Skeletal muscle tissue (tissue), 3 donors: ENCODE measurements at regions not wholly inside any gene's neighbourhood (a gene's known extent, or its start where the extent isn't known, plus 50 kb on each side); places are given as distances from the start of the nearest gene placed in this dataset.

ENCODE experiments used
- H3K27ac ChIP-seq: one replicate; pipeline ENCODE4 v1.7.0; 2013; ENCODE audit warnings: mild to moderate bottlenecking, low read depth, low read length, inconsistent platforms
- H3K27me3 ChIP-seq, 3 donors: one replicate each; pipeline ENCODE4 v1.7.0; 2013; ENCODE audit warnings: low read length in 3 of 3; ENCODE audit not compliant: control insufficient read depth in 3 of 3, insufficient read depth in 3 of 3
- H3K36me3 ChIP-seq, 3 donors: one replicate each; pipeline ENCODE4 v1.7.0; 2013; ENCODE audit warnings: low read length in 3 of 3; ENCODE audit not compliant: control insufficient read depth in 3 of 3, insufficient read depth in 3 of 3
- H3K4me1 ChIP-seq, 3 donors: one replicate each; pipeline ENCODE4 v1.7.0; 2013; ENCODE audit warnings: low read length in 3 of 3, mild to moderate bottlenecking in 3 of 3; ENCODE audit not compliant: control insufficient read depth in 3 of 3, insufficient read depth in 3 of 3
- H3K4me3 ChIP-seq, 3 donors: one replicate each; pipeline ENCODE4 v1.7.0; 2013; ENCODE audit warnings: low read length in 3 of 3
- H3K9ac ChIP-seq, 3 donors: one replicate each; pipeline ENCODE4 v1.7.0; 2013; ENCODE audit warnings: low read length in 3 of 3, mild to moderate bottlenecking in 3 of 3, moderate library complexity in 2 of 3, low read depth in 1 of 3
- H3K9me3 ChIP-seq, 3 donors: one replicate each; pipeline ENCODE4 v1.7.0; 2013; ENCODE audit warnings: low read length in 3 of 3; ENCODE audit not compliant: control insufficient read depth in 3 of 3
- donor health status: Osteomylitis.

- Histone ChIP-seq H3K9me3 (no peaks in the 10 kb centered on the region), H3K27me3 (peaks cover 10 to 31% (median 28%) of the 10 kb centered on the region in 3 donors), H3K9ac (no peak overlapping the region), H3K4me3 (no peak overlapping the region), H3K4me1 (peaks cover 0 to 4% (median under 1%) of the 10 kb centered on the region in 3 donors), H3K27ac (no peak overlapping the region), H3K36me3 (no peaks in the 10 kb centered on the region)
Measured at GRCh38 chr16:86897486-86897885, 319.1 kb downstream of the FOXL1 start.

DNA sequence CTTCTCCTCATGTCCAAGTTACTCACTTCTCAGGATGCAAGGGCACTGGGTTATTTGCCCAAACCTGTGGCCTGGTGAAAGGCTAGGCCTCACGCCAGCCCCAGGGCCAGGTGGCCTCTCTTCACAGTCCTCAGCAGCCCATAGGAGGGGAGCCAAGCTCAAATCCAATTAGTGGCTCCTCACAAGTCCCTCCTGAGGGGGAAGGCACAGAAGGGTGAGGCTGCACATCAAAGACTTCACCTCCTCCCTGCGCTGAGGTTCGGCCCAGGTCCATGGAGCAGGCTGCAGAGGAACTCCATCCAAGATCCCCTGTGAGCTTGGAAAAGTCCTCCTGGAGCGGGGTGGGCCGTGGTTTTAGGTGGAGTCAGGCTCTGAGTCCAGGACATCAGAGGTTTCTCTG is 320.0 kb downstream of the FOXL1 start:
- Histone ChIP-seq H3K9me3 (no peaks in the 10 kb centered on the region), H3K4me3 (no peak overlapping the region), H3K27ac (no peak overlapping the region), H3K4me1 (no peaks in the 10 kb centered on the region), H3K27me3 (peaks cover 16 to 29% (median 27%) of the 10 kb centered on the region in 3 donors), H3K9ac (no peak overlapping the region), H3K36me3 (no peaks in the 10 kb centered on the region)

DNA sequence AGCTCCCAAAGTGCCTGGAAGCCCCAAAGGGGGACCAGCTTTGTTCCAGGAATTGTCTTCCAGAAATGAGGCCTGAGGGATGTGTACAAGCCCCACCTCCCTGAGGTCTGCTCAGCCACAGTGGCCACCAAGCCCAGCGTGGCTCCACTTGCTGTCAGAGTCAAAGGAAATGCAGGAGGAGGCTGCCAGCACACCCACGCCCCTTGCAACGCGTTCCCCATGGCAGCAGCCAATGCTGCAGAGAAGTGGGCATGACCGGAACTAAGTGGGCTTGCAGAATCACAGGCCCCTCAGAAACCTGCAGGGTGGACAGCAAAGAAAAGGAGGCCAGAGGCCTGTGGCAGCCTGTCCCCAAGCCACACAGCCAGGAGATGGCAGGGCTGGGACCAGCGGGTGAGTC is 320.8 kb downstream of the FOXL1 start:
- no peaks in the 10 kb centered on the region for H3K9me3 ChIP-seq
- peaks cover 14 to 25% (median 21%) of the 10 kb centered on the region in 3 donors for H3K27me3 ChIP-seq

GRCh38 chr16:86899757-86900156 is 321.4 kb downstream of the FOXL1 start:
- H3K4me3 ChIP-seq = no peak overlapping the region
- no peak overlapping the region for H3K27ac ChIP-seq
- H3K9ac ChIP-seq = no peak overlapping the region
- no peaks in the 10 kb centered on the region for H3K9me3 ChIP-seq
- no peaks in the 10 kb centered on the region for H3K36me3 ChIP-seq
- peaks cover 10 to 22% (median 21%) of the 10 kb centered on the region in 3 donors for H3K27me3 ChIP-seq
- no peaks in the 10 kb centered on the region for H3K4me1 ChIP-seq

More for the DNA sequence above, 320.8 kb downstream of the FOXL1 start:
- no peak overlapping the region for H3K9ac ChIP-seq
- no peaks in the 10 kb centered on the region for H3K4me1 ChIP-seq
- no peaks in the 10 kb centered on the region for H3K36me3 ChIP-seq
- H3K4me3 ChIP-seq = no peak overlapping the region
- H3K27ac ChIP-seq = no peak overlapping the region

GRCh38 chr16:86901483-86901882 is 323.1 kb downstream of the FOXL1 start:
- H3K36me3 ChIP-seq = no peaks in the 10 kb centered on the region
- H3K27ac ChIP-seq = no peak overlapping the region
- H3K9me3 ChIP-seq = no peaks in the 10 kb centered on the region
- H3K9ac ChIP-seq = no peak overlapping the region
- H3K27me3 ChIP-seq = peaks cover 6 to 16% (median 15%) of the 10 kb centered on the region in 3 donors
- H3K4me3 ChIP-seq = no peak overlapping the region
- H3K4me1 ChIP-seq = no peaks in the 10 kb centered on the region

DNA sequence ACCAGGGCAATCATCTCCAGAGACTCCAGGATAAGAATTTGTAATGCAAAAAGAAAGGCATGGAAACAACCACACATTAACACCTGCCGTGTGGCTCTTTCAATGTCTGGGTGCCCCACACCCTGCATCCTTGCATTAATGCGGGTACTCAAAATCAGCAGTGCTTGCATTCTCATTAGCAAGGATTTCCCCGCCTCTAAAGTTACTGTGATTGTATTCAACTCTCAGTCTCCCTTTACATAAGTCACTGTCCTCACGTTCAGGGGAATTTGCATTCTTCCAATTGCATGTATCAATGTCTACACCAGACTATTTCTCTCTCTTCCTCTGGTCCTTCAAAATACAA is 324.3 kb downstream of the FOXL1 start:
- H3K36me3 ChIP-seq = no peaks in the 10 kb centered on the region
- H3K27me3 ChIP-seq = peaks cover 12 to 24% (median 18%) of the 10 kb centered on the region in 3 donors
- no peak overlapping the region for H3K4me3 ChIP-seq
- H3K27ac ChIP-seq = no peak overlapping the region
- no peaks in the 10 kb centered on the region for H3K4me1 ChIP-seq
- H3K9ac ChIP-seq = no peak overlapping the region
- no peaks in the 10 kb centered on the region for H3K9me3 ChIP-seq

DNA sequence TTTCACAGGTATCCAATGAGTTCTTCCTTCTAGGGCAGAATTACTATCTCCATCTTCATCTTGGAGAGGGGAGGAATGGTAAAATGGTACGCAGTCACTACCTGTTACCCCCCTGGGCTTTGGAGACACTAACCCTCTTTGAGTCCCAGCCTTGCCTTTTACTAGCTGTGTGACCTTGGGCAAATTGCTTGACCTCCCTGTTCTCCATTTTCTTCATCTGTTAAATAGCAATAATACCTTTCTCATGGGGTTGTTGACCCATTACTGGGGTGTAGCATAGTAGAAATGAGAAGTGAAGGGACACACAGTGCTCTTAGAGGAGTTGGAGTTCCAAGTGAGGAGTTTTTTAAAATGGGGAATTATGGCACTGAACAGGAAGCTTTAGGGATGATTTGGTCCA is 324.7 kb downstream of the FOXL1 start:
- H3K9ac ChIP-seq = no peak overlapping the region
- H3K4me1 ChIP-seq = no peaks in the 10 kb centered on the region
- no peak overlapping the region for H3K27ac ChIP-seq
- H3K36me3 ChIP-seq = no peaks in the 10 kb centered on the region
- H3K4me3 ChIP-seq = no peak overlapping the region
- peaks cover 12 to 28% (median 21%) of the 10 kb centered on the region in 3 donors for H3K27me3 ChIP-seq
- peaks cover 0 to 2% (median 0%) of the 10 kb centered on the region in 3 donors for H3K9me3 ChIP-seq

DNA sequence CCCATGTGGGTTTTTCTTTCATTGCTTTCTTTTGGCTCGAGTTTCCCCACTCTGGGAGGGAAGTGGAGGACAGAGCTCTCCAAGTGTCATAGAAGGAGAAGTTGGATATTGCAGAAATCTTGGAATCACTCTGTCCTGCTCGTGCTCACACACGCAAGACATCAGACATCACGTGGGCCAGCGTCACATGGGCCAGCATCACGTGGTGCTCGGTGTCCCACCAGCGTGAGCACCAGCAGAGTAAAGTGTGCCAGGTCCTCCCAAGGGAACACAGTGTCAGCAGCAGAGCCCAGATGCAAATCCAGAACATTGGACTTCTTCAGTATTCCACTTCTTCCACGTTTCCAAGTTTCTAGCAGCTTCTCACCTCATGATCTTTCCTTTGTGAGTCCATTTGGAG is 327.0 kb downstream of the FOXL1 start:
- Histone ChIP-seq H3K4me1 (no peaks in the 10 kb centered on the region), H3K27me3 (peaks cover 12 to 32% (median 32%) of the 10 kb centered on the region in 3 donors), H3K9ac (no peak overlapping the region), H3K27ac (no peak overlapping the region), H3K9me3 (peaks cover 0 to 2% (median 0%) of the 10 kb centered on the region in 3 donors), H3K4me3 (no peak overlapping the region), H3K36me3 (no peaks in the 10 kb centered on the region)

DNA sequence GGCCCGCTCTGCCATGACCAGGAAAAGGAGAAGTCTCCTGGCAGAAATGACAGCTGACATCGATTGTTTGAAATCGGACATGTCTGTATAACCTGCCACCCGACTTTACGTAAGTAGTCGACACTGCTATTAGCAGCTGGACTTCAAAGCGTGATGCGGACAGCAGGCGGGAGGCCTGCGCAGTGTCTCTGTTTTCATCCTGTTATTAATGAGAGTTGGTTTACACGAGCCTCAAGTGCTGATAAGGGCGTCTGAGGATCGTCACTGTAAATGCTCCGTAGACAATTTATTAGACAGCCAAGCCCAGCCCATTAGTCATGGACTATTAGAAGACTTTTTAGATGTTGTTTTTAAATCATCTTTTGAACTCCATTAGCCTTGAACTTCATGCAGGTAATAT is 328.3 kb downstream of the FOXL1 start:
- Histone ChIP-seq H3K36me3 (no peaks in the 10 kb centered on the region), H3K4me3 (no peak overlapping the region), H3K9me3 (peaks cover 0 to 2% (median 0%) of the 10 kb centered on the region in 3 donors), H3K9ac (no peak overlapping the region), H3K4me1 (no peaks in the 10 kb centered on the region), H3K27me3 (peaks cover 12 to 32% (median 29%) of the 10 kb centered on the region in 3 donors), H3K27ac (no peak overlapping the region)

DNA sequence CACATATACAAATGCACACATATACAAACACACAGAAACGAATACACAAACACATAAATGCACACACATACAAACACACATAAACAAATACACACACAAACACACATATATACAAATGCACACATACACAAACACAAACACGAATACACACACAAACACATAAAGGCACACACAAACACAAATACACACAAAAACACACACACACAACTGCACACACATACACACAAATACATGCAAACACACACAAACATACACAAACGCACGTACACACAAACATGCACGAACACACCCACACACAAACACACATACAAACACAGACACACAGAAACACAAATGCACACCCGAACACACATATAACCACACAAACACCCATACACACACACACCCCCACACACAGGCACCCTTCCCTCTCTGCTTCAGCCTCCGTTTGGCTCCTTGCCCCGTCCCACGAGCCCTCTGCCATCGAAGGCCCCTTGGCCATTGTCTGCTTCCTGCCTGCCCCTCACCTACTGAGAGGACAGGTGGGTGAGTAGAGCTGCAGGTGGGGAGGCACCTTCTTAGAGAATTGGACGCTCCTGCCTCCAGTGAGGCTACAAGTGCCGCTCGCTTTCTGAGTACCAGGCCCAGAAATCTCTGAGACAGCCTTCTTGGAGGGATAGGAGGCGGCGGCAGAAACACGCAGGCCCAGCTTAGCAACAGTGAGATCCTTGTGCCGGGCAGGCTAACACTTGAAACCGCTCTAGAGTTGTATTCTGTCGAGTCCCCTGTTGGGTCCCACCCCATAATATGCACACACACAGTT is 331.2 kb downstream of the FOXL1 start:
- Histone ChIP-seq H3K27me3 (peaks cover 16 to 26% (median 18%) of the 10 kb centered on the region in 3 donors), H3K9me3 (peaks cover 0 to 2% (median 0%) of the 10 kb centered on the region in 3 donors), H3K4me3 (no peak overlapping the region), H3K27ac (no peak overlapping the region), H3K4me1 (no peaks in the 10 kb centered on the region), H3K36me3 (no peaks in the 10 kb centered on the region), H3K9ac (no peak overlapping the region)
